ENCODE measurements at regions not wholly inside any gene's neighbourhood (a gene's known extent, or its start where the extent isn't known, plus 50 kb on each side); places are given as distances from the start of the nearest gene placed in this dataset.

- no peak for DNase-seq (ENCODE audit: low spot score)
- 89% methylated on average over 2 of the region's 2 CpGs for WGBS
Observed at GRCh38 chr3:189474944-189475343, 156.2 kb upstream of the TP63 start.

GRCh38 chr3:189477614-189478013, 153.6 kb upstream of the TP63 start:
- Histone ChIP-seq H3K27ac (no peak overlapping the region), H3K4me3 (no peak overlapping the region), H3K27me3 (replicated peaks; ENCODE audit: insufficient read depth) (no peaks in the 10 kb centered on the region), H3K36me3 (no peaks in the 10 kb centered on the region), H3K9me3 (no peaks in the 10 kb centered on the region), H3K4me1 (replicated peaks) (no peaks in the 10 kb centered on the region)
- WGBS, result 87% methylated on average over 5 of the region's 5 CpGs
- intact Hi-C loops (cut with DNase I), result no loop called here
- TF ChIP-seq POLR2AphosphoS5 (IDR thresholded peaks at IDR 0.05), result no peak
- TF ChIP-seq POLR2A (IDR thresholded peaks at IDR 0.05), result no peak
- no peak for TF ChIP-seq CTCF (IDR thresholded peaks at IDR 0.05)
- no peak for DNase-seq (ENCODE audit: low spot score)

More at GRCh38 chr3:189474944-189475343, 156.2 kb upstream of the TP63 start:
- no peaks in the 10 kb centered on the region for H3K4me1 ChIP-seq (replicated peaks)
- H3K9me3 ChIP-seq, result no peaks in the 10 kb centered on the region
- H3K36me3 ChIP-seq, result no peaks in the 10 kb centered on the region
- intact Hi-C loops (cut with DNase I), result no loop called here
- H3K4me3 ChIP-seq, result no peak overlapping the region
- H3K27ac ChIP-seq, result no peak overlapping the region
- TF ChIP-seq POLR2A (IDR thresholded peaks at IDR 0.05) (no peak), POLR2AphosphoS5 (IDR thresholded peaks at IDR 0.05) (no peak), CTCF (IDR thresholded peaks at IDR 0.05) (no peak)
- no peaks in the 10 kb centered on the region for H3K27me3 ChIP-seq (replicated peaks; ENCODE audit: insufficient read depth)

- Histone ChIP-seq H3K27me3 (replicated peaks; ENCODE audit: insufficient read depth) (no peaks in the 10 kb centered on the region), H3K36me3 (no peaks in the 10 kb centered on the region), H3K4me1 (replicated peaks) (no peaks in the 10 kb centered on the region), H3K9me3 (no peaks in the 10 kb centered on the region), H3K27ac (no peak overlapping the region), H3K4me3 (no peak overlapping the region)
- WGBS, result 48% methylated on average over 2 of the region's 2 CpGs
- TF ChIP-seq POLR2AphosphoS5 (IDR thresholded peaks at IDR 0.05), result no peak
- no peak for TF ChIP-seq POLR2A (IDR thresholded peaks at IDR 0.05)
- TF ChIP-seq CTCF (IDR thresholded peaks at IDR 0.05), result no peak
- intact Hi-C loops (cut with DNase I), result no loop called here
- no peak for DNase-seq (ENCODE audit: low spot score)
Observed at GRCh38 chr3:189486556-189486955, 144.6 kb upstream of the TP63 start.

DNA sequence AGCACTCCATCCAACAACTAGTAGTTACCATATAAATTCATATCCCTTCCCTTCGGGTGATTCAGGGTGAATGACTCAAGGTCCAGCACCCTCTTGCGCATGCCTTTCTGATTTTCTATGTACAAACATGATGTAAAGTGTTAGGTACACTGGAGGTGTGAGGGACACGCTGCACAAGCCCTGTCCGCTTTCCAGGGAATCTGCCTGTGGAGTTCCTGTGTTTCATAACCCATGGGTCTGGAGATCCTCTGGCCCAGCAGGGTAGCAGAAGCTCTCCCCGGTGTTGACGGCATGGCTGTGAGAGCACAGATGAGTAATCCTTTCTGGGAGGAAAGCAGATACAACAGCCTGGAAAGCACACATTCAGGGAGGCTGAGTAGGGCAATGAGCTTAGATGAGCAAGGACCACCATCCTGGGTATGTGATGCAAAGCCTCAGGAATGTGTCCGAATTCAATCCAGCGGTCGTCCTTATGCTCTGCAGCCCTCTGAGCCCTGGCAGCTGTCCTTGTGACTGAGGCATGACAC, 142.9 kb upstream of the TP63 start:
- no peak overlapping the region for H3K4me3 ChIP-seq
- WGBS, result 85% methylated on average over 9 of the region's 9 CpGs
- DNase-seq (ENCODE audit: low spot score), result no peak
- intact Hi-C loops (cut with DNase I), result no loop called here
- H3K4me1 ChIP-seq (replicated peaks), result no peaks in the 10 kb centered on the region
- H3K36me3 ChIP-seq, result no peaks in the 10 kb centered on the region
- no peaks in the 10 kb centered on the region for H3K27me3 ChIP-seq (replicated peaks; ENCODE audit: insufficient read depth)
- TF ChIP-seq POLR2AphosphoS5 (IDR thresholded peaks at IDR 0.05), result no peak
- TF ChIP-seq POLR2A (IDR thresholded peaks at IDR 0.05), result no peak
- TF ChIP-seq CTCF (IDR thresholded peaks at IDR 0.05), result no peak
- H3K27ac ChIP-seq, result no peak overlapping the region
- H3K9me3 ChIP-seq, result no peaks in the 10 kb centered on the region

DNA sequence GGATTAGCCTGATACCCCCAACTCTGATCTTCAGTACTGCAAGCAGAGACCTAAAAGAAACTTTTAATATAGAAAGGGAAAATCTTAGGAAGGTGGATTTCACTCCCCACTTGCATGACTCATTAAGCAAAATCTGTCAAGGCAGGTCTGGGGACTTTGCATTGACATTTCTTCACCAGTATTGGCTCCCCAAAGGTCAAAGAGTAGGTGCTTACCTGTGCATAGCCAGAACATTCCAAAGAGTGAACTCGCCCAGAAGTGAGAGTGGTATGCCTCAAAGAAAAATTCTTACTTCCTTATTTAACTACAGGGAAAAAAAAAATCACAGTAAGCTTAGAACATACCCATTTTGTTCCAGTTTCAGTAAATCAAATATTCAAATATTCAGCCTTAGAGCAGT, 140.9 kb upstream of the TP63 start:
- no peak for DNase-seq (ENCODE audit: low spot score)
- Histone ChIP-seq H3K9me3 (no peaks in the 10 kb centered on the region), H3K27me3 (replicated peaks; ENCODE audit: insufficient read depth) (no peaks in the 10 kb centered on the region), H3K36me3 (no peaks in the 10 kb centered on the region), H3K4me3 (no peak overlapping the region), H3K4me1 (replicated peaks) (no peaks in the 10 kb centered on the region), H3K27ac (no peak overlapping the region)
- 75% methylated on average over 1 of the region's 1 CpG for WGBS
- TF ChIP-seq POLR2A (IDR thresholded peaks at IDR 0.05), result no peak
- no peak for TF ChIP-seq CTCF (IDR thresholded peaks at IDR 0.05)
- TF ChIP-seq POLR2AphosphoS5 (IDR thresholded peaks at IDR 0.05), result no peak
- intact Hi-C loops (cut with DNase I), result no loop called here

Measured in prostate gland (tissue), 2 donors.